ENCODE measurements at regions not wholly inside any gene's neighbourhood (a gene's known extent, or its start where the extent isn't known, plus 50 kb on each side); places are given as distances from the start of the nearest gene placed in this dataset.

DNA sequence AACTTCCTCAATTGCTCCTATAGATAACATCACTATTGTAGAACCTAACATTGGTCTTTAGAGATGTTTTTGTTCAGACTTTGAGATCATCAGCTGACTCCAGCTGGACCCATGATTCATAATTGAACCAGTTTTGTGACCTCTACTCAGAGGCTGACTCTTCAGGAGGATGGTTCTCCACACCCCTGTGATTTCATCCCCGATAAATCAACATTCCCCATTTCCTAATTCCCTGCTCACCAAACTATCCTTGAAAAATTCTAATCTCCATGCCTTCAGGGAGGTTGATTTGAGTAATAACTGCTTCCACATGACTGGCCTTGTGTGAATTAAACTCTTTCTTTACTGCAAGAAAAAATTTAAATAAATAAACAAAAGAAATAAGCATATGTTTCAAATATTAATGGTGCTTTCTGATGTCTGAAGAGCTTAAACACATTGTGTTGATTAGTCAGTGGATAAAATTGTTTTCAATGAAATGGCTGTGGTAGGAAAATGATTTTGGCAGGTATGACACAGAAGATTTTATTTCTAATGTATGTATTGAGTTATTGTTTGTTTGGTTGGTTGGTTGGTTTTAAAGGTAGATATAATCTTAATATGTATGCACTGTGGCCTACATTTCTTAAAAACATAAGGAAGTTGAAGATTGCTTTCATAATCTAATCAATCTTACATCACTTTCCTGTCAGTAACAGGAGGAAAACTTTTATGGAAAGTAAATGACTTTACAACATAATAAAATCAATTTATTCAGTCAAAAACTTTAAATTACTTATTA, 427.9 kb upstream of the CCDC179 start:
- TF ChIP-seq CTCF (conservative IDR thresholded peaks at IDR 0.05; ENCODE audit: control insufficient read depth, insufficient read depth, low read depth, low read length) = no peak
- no peak overlapping the region for H3K4me3 ChIP-seq (ENCODE audit: control insufficient read depth, low read depth, low read length)
- DNase-seq (ENCODE audit: low read depth) = peak; percentile 94

DNA sequence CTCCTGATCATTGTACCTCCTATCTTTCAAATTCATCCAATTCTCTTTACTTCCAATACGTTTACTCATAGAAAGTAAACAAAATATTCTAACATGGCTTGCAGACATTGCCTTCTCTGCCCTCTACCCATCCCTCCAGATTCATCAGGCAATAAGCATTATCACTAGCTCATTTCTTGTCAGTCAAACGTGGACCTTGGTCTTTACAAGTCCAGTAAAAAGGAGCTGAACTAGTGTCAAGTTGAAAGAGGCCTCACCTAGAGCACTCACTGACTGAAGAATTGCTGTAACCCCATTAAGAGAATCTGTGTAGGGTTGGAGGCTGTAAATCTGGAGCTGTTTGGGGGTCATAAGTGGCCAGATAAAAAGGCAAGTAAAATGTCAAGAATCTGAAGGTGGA, 435.0 kb upstream of the CCDC179 start:
- DNase-seq (ENCODE audit: low read depth) = no peak
- H3K4me3 ChIP-seq (ENCODE audit: control insufficient read depth, low read depth, low read length) = no peak overlapping the region
- no peak for TF ChIP-seq CTCF (conservative IDR thresholded peaks at IDR 0.05; ENCODE audit: control insufficient read depth, insufficient read depth, low read depth, low read length)

DNA sequence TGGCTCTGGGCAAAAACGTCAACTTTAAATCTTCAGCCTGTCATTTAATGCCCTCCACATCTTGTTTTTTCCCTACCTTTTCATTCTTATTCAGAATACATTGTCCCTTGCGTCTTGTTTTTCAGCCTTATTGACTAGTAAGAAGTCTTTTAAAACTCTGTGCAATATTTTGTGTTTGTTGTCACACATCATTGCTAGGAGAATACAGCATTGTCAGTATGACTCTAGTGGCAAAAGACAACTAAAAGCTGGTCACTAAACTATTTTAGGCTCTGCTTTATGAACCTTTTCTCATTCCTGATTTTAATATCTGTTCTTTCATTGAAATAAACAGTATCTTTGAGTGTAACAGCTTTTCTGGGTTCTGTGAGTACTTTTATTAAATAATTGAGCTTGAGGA, 447.8 kb upstream of the CCDC179 start:
- no peak for TF ChIP-seq CTCF (conservative IDR thresholded peaks at IDR 0.05; ENCODE audit: control insufficient read depth, insufficient read depth, low read depth, low read length)
- no peak overlapping the region for H3K4me3 ChIP-seq (ENCODE audit: control insufficient read depth, low read depth, low read length)
- DNase-seq (ENCODE audit: low read depth) = no peak

DNA sequence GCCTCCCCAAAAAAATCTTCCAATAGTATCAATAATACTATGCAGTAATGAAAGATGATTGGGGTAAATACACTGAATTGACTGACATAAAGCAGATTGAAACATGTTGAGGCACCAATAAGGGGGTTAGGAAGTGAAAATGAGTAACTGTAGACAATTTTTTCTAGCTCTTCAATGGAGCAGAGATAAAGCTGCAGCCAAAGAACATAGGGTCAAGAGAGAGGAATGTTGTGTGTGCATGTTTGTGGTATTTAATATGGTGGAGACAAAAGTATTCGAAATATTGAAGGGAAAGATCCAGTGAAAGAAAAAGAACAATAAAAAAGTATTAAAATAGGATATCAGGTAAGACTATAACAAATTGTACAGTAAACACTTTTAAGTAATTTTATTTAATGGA, 450.0 kb upstream of the CCDC179 start:
- DNase-seq (ENCODE audit: low read depth) = no peak
- H3K4me3 ChIP-seq (ENCODE audit: control insufficient read depth, low read depth, low read length) = no peak overlapping the region
- TF ChIP-seq CTCF (conservative IDR thresholded peaks at IDR 0.05; ENCODE audit: control insufficient read depth, insufficient read depth, low read depth, low read length) = no peak

- H3K4me3 ChIP-seq (ENCODE audit: control insufficient read depth, low read depth, low read length) = no peak overlapping the region
- no peak for TF ChIP-seq CTCF (conservative IDR thresholded peaks at IDR 0.05; ENCODE audit: control insufficient read depth, insufficient read depth, low read depth, low read length)
- DNase-seq (ENCODE audit: low read depth) = peak; percentile 49
Observed at GRCh38 chr11:23311986-23312940, 452.0 kb upstream of the CCDC179 start.

- no peak overlapping the region for H3K4me3 ChIP-seq (ENCODE audit: control insufficient read depth, low read depth, low read length)
- DNase-seq (ENCODE audit: low read depth) = no peak
- no peak for TF ChIP-seq CTCF (conservative IDR thresholded peaks at IDR 0.05; ENCODE audit: control insufficient read depth, insufficient read depth, low read depth, low read length)
Observed at GRCh38 chr11:23313001-23313400, 452.7 kb upstream of the CCDC179 start.
